Thymus (tissue), 11 donors: ENCODE measurements at regions not wholly inside any gene's neighbourhood (a gene's known extent, or its start where the extent isn't known, plus 50 kb on each side); places are given as distances from the start of the nearest gene placed in this dataset.

ENCODE experiments used
- DNase-seq, 9 donors: peaks; one replicate each; pipeline ENCODE4 v3.0.0-alpha.2; 2013; ENCODE audit warnings: low spot score in 9 of 9, low read depth in 6 of 9, missing footprints in 1 of 9
- H3K27ac ChIP-seq, 2 donors: one replicate each; pipeline ENCODE4 v1.5.1; 2013; ENCODE audit warnings: control low read depth in 1 of 2, low read depth in 1 of 2, low read length in 1 of 2, mild to moderate bottlenecking in 1 of 2, moderate library complexity in 1 of 2
- H3K27me3 ChIP-seq, 2 donors: one replicate each; pipeline ENCODE4 v1.5.1; 2013; ENCODE audit warnings: low read length in 1 of 2; ENCODE audit not compliant: control insufficient read depth in 2 of 2, insufficient read depth in 1 of 2
- H3K36me3 ChIP-seq, 2 donors: one replicate each; pipeline ENCODE4 v1.5.1; 2013; ENCODE audit warnings: low read length in 1 of 2, mild to moderate bottlenecking in 1 of 2, moderate library complexity in 1 of 2; ENCODE audit not compliant: control insufficient read depth in 2 of 2, insufficient read depth in 2 of 2
- H3K4me1 ChIP-seq, 2 donors: one replicate each; pipeline ENCODE4 v1.5.1; 2013; ENCODE audit warnings: low read length in 2 of 2; ENCODE audit not compliant: control insufficient read depth in 2 of 2, insufficient read depth in 2 of 2
- H3K4me3 ChIP-seq, 2 donors: one replicate each; pipeline ENCODE4 v1.5.1; 2013; ENCODE audit warnings: low read length in 2 of 2, control low read depth in 1 of 2, mild to moderate bottlenecking in 1 of 2
- H3K9me3 ChIP-seq, 2 donors: one replicate each; pipeline ENCODE4 v1.5.1; 2013; ENCODE audit warnings: low read length in 1 of 2, mild to moderate bottlenecking in 1 of 2; ENCODE audit not compliant: control insufficient read depth in 2 of 2, insufficient read depth in 1 of 2
- WGBS: extraction: QIAGEN DNeasy Blood & Tissue Kit; methylation state at CpG from one replicate; pipeline ENCODE4 v1.1.7; 2013; 5-methylcytosine and 5-hydroxymethylcytosine counted together
- donor health status: healthy.

DNA sequence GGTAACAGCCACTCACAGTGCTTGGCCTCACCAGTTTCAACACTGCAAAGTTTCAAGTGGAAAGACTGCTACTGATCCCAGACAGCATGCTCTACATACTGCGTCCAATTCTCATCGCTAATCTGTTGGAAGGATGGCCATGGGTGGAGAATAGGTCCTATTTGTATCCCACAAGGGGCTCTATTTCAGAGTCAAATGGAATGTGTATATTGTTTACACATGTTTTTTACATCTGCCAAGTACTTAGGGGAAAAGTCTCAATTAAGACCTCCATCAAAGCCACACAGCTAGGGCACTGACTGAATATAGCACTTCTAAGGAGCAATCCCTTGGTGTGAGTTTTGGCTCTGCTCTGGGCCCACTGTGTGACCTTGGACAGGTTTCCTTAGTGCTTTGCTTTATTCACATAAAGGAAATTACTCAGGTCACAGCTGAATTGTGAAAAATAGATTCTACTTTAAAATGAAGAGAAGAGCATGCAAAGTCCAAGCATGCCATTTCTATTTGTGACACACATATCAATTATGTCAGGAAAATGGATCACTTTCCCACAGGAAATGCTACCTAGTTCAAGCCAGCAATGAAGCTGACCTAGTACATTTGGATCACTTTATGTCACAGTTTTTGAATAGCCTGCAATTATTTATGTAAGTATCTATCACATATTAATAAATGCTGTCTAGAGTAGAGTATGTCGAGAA lies 112.9 kb upstream of the STK17B start:
- Histone ChIP-seq H3K9me3 (peaks cover 0 to 3% of the 10 kb centered on the region in 2 donors), H3K4me3 (no peak overlapping the region), H3K36me3 (no peaks in the 10 kb centered on the region), H3K27ac (no peak overlapping the region), H3K27me3 (no peaks in the 10 kb centered on the region), H3K4me1 (peaks cover 0 to 3% of the 10 kb centered on the region in 2 donors)
- WGBS: 97% methylated on average over 3 of the region's 3 CpGs
- DNase-seq: no peak

DNA sequence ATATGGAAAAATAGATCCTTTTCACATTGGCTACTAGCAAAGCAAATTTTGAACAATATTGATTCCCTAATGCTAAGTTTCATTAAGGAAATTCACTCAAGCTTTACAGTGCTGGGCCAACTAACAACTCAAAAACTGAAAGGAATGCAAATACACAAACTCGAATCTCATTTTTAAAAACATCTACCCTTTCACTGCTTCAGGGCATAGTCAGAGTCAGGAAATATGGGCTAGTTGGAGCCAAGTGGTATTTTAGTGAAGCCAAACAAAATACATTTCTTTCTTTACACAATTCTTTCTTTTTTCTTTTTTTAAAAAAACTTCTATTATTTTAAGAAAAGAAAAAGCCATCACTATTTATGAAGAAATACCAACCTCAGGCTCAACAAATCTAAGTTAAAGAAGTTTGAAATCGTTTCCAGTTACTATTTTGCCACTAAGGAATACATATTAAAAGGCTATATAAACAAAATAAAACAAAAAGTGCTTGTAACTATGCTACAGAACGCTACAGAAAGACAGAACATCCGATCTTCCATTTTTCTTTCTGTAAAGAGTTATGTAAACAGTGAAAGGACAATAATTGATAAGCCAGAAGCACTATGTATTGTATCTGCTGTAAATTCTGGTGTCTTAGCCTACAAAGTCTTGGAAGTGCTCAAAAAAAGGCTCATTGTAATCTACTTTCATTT lies 113.6 kb upstream of the STK17B start:
- no peak overlapping the region for H3K27ac ChIP-seq
- 92% methylated on average over 4 of the region's 4 CpGs for WGBS

DNA sequence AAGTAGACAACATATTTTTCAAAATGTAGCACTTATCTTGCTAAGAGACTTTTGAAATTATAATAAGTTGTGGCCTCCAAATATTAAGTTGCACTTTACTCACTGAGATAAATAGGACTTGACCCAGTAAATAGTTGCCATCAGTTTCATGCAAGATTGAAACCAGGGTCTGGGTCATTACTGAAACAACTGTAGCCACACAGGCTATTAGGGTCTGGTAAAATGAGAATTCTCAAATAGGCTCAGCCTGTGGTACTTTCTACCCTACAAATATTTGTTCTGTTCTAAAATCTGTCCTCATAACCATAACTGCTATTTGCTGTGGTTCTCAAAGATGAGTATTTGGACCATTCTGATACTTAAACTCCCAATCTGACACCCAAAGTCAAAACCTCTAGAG lies 115.4 kb upstream of the STK17B start:
- no peak overlapping the region for H3K4me3 ChIP-seq
- H3K4me1 ChIP-seq: peaks cover 0 to 7% of the 10 kb centered on the region in 2 donors
- H3K27ac ChIP-seq: no peak overlapping the region
- H3K9me3 ChIP-seq: no peaks in the 10 kb centered on the region
- no peaks in the 10 kb centered on the region for H3K36me3 ChIP-seq
- no peak for DNase-seq
- H3K27me3 ChIP-seq: no peaks in the 10 kb centered on the region

More for the DNA sequence above, 113.6 kb upstream of the STK17B start:
- H3K27me3 ChIP-seq: no peaks in the 10 kb centered on the region
- peaks cover 0 to 3% of the 10 kb centered on the region in 2 donors for H3K9me3 ChIP-seq
- H3K4me1 ChIP-seq: peaks cover 0 to 5% of the 10 kb centered on the region in 2 donors
- H3K4me3 ChIP-seq: no peak overlapping the region
- DNase-seq: no peak
- H3K36me3 ChIP-seq: no peaks in the 10 kb centered on the region

DNA sequence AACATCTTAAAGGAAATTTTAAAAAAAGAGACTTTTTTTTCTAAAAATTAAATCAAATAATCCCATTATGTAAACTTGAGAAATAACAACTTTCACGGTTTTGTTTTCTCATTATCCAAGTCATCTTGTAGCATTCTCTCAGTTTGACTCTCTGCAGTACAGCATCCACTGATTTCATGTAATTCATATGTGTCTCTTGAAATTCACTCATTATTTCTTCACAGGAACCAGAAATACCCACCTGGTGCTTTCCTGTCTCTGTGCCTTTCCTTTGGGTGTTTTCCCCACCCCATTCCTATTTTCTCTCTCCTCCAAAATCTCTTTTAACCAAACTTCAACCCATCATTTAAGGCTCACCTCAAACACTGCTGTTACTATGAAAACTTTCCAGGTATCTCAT lies 116.1 kb upstream of the STK17B start:
- no peak overlapping the region for H3K4me3 ChIP-seq
- no peak for DNase-seq
- peaks cover 0 to 7% of the 10 kb centered on the region in 2 donors for H3K4me1 ChIP-seq
- no peaks in the 10 kb centered on the region for H3K27me3 ChIP-seq
- H3K36me3 ChIP-seq: no peaks in the 10 kb centered on the region
- no peaks in the 10 kb centered on the region for H3K9me3 ChIP-seq
- H3K27ac ChIP-seq: no peak overlapping the region
- 99% methylated on average over 1 of the region's 1 CpG for WGBS

DNA sequence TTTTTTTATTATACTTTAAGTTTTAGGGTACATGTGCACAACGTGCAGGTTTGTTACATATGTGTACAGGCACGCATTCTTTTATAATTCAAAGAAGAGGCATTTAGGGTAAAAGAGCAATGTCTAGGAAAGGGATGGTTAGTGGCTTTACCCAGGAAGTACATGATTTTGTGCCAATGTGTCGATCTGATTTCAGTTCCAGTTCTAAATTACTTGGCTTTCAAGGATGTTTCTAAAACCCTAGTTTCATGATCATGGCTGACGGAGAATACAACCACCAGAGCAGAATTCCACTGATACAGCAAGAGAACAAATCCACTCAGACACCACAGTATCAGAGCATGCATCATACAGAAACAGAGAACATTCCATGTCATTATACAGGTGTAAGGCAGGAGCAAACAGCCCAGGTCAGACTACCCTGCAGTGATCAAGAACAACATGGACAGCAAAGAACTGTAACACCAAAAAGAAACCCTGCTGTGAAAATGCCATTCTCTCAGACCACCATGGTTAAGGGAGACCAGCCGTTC lies 116.7 kb upstream of the STK17B start:
- WGBS: 55% methylated on average over 5 of the region's 5 CpGs
- DNase-seq: no peak
- H3K27ac ChIP-seq: no peak overlapping the region

DNA sequence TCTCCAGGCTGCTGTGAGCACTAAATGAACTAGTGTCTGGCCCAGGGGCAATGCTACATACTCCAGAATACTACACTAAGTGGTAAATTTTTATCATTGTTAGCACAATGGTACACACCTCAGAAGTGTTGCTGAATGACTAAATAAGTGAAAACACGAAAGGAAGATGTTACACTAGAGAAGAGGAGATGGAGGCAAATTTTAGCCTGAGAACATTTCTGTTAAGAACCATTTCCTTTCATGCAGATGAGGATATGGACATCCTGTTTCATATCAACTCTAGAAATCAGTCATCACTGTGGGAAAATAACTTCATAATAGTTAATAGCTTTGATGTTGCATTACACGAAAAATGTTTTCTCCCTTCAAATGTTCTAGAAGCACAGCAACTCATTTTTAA lies 117.6 kb upstream of the STK17B start:
- H3K4me3 ChIP-seq: no peak overlapping the region
- H3K4me1 ChIP-seq: peaks cover 0 to 7% of the 10 kb centered on the region in 2 donors
- no peaks in the 10 kb centered on the region for H3K27me3 ChIP-seq
- no peak for DNase-seq
- no peaks in the 10 kb centered on the region for H3K9me3 ChIP-seq
- H3K36me3 ChIP-seq: no peaks in the 10 kb centered on the region
- WGBS: 89% methylated on average over 2 of the region's 2 CpGs
- H3K27ac ChIP-seq: no peak overlapping the region

More for the DNA sequence above, 116.7 kb upstream of the STK17B start:
- peaks cover 0 to 7% of the 10 kb centered on the region in 2 donors for H3K4me1 ChIP-seq
- H3K9me3 ChIP-seq: no peaks in the 10 kb centered on the region
- H3K36me3 ChIP-seq: no peaks in the 10 kb centered on the region
- no peaks in the 10 kb centered on the region for H3K27me3 ChIP-seq
- H3K4me3 ChIP-seq: no peak overlapping the region

DNA sequence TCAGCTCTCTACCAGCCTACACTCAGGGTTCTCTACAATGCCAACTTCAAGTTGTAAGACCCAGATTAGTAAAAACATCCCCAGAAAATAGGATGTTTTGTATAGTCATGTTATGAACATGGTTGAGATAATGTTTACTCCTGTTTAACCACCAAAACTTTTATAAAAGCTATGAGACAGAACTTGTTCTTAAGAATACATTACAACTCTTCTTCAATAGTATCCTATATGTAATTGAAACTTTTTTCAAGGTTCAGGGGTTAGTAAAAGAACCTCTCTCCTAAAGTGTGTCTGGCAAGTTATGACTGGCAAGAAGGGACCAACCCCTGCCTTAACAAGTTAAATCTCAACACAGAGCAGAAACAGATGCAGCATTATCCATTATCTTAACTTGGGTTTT lies 118.8 kb upstream of the STK17B start:
- Histone ChIP-seq H3K27me3 (no peaks in the 10 kb centered on the region), H3K27ac (no peak overlapping the region), H3K4me1 (peaks cover 0 to 7% of the 10 kb centered on the region in 2 donors), H3K4me3 (no peak overlapping the region), H3K9me3 (no peaks in the 10 kb centered on the region), H3K36me3 (no peaks in the 10 kb centered on the region)
- no peak for DNase-seq

DNA sequence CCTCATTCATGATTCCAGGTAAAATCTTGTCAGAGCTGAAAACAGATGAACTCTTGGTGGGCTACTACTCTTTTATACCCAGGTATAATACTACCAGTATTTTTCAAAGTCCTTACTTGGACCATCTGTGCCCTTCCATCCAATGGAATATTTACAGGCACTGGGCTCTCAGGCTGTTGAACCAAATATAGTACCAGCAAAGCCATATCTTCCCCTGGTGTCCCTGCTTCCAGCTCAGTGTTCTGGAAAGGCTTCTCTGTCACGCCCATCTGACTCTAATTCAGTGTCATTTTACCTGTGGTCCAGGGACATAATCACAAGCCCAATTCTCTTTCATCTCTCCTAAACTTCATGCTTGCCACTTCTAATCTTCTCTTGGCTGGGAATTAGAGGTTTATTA lies 119.2 kb upstream of the STK17B start:
- Histone ChIP-seq H3K27me3 (no peaks in the 10 kb centered on the region), H3K36me3 (no peaks in the 10 kb centered on the region), H3K4me3 (no peak overlapping the region), H3K4me1 (peaks cover 0 to 7% of the 10 kb centered on the region in 2 donors), H3K9me3 (no peaks in the 10 kb centered on the region), H3K27ac (no peak overlapping the region)
- DNase-seq: no peak
- 90% methylated on average over 1 of the region's 1 CpG for WGBS

DNA sequence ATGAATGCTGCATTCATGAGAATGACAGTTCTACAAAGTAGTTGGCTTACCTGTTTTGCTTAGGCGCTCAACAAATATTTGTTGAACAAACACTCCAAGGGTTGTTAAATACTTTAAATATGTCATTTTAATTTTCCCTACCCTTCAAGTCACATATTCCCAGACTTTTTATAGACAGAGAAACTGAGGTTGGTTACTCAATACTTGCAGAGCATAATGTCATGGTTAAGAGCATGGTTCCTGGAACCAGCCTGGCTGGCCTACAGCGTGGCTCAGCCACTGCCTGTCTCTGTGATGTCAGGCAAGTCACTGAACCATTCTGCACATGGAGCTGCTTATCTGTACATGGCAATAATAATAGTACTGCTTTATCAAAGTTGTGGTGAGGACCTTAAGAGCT lies 120.0 kb upstream of the STK17B start:
- 93% methylated on average over 2 of the region's 2 CpGs for WGBS
- no peak overlapping the region for H3K27ac ChIP-seq
- no peaks in the 10 kb centered on the region for H3K27me3 ChIP-seq
- peaks cover 0 to 7% of the 10 kb centered on the region in 2 donors for H3K4me1 ChIP-seq
- no peak for DNase-seq
- no peaks in the 10 kb centered on the region for H3K9me3 ChIP-seq
- H3K36me3 ChIP-seq: no peaks in the 10 kb centered on the region
- no peak overlapping the region for H3K4me3 ChIP-seq
